ENCODE measurements at regions not wholly inside any gene's neighbourhood (a gene's known extent, or its start where the extent isn't known, plus 50 kb on each side); places are given as distances from the start of the nearest gene placed in this dataset.

- TF ChIP-seq CTCF (IDR thresholded peaks at IDR 0.05; ENCODE audit: low read depth, low read length, missing control alignments): no peak
- DNase-seq (ENCODE audit: extremely low read depth, low read depth): no peak
- no peak overlapping the region for H3K4me3 ChIP-seq (replicated peaks; ENCODE audit: low read depth, low read length)
Observed at GRCh38 chr3:29080967-29081366, 199.9 kb upstream of the RBMS3 start.

- no peak for DNase-seq (ENCODE audit: extremely low read depth, low read depth)
- TF ChIP-seq CTCF (IDR thresholded peaks at IDR 0.05; ENCODE audit: low read depth, low read length, missing control alignments): no peak
- H3K4me3 ChIP-seq (replicated peaks; ENCODE audit: low read depth, low read length): no peak overlapping the region
Observed at GRCh38 chr3:29083081-29083480, 197.8 kb upstream of the RBMS3 start.

- no peak overlapping the region for H3K4me3 ChIP-seq (replicated peaks; ENCODE audit: low read depth, low read length)
- no peak for TF ChIP-seq CTCF (IDR thresholded peaks at IDR 0.05; ENCODE audit: low read depth, low read length, missing control alignments)
- DNase-seq (ENCODE audit: extremely low read depth, low read depth): no peak
Observed at GRCh38 chr3:29083676-29084075, 197.2 kb upstream of the RBMS3 start.

GRCh38 chr3:29088579-29088978 lies 192.3 kb upstream of the RBMS3 start:
- H3K4me3 ChIP-seq (replicated peaks; ENCODE audit: low read depth, low read length): no peak overlapping the region
- no peak for DNase-seq (ENCODE audit: extremely low read depth, low read depth)
- no peak for TF ChIP-seq CTCF (IDR thresholded peaks at IDR 0.05; ENCODE audit: low read depth, low read length, missing control alignments)

- H3K4me3 ChIP-seq (replicated peaks; ENCODE audit: low read depth, low read length): no peak overlapping the region
- no peak for TF ChIP-seq CTCF (IDR thresholded peaks at IDR 0.05; ENCODE audit: low read depth, low read length, missing control alignments)
- no peak for DNase-seq (ENCODE audit: extremely low read depth, low read depth)
Observed at GRCh38 chr3:29090912-29091597, 189.8 kb upstream of the RBMS3 start.

- H3K4me3 ChIP-seq (replicated peaks; ENCODE audit: low read depth, low read length): no peak overlapping the region
- no peak for TF ChIP-seq CTCF (IDR thresholded peaks at IDR 0.05; ENCODE audit: low read depth, low read length, missing control alignments)
- DNase-seq (ENCODE audit: extremely low read depth, low read depth): no peak
Observed at GRCh38 chr3:29091599-29092189, 189.2 kb upstream of the RBMS3 start.

Data from HFF-Myc (cell line).